MCF 10A (cell line): ENCODE measurements at regions not wholly inside any gene's neighbourhood (a gene's known extent, or its start where the extent isn't known, plus 50 kb on each side); places are given as distances from the start of the nearest gene placed in this dataset.

Experiments used
- BruUV-seq: library from RNA; stranded (reverse); fragments of 400-500 nt; replicated peaks from 2 replicates; lab custom pipeline; 2021; lab: Mats Ljungman, UMichigan
- CTCF ChIA-PET: fragments of 300-600 bp; sonication (Branson Sonifier 250); formaldehyde crosslinking; extraction: SDS; loops from one replicate; lab custom pipeline; 2021; ENCODE audit warnings: antibody characterized with exemption, inconsistent platforms; lab: Yijun Ruan, JAX
- POLR2A ChIA-PET: fragments of 300-600, 350-650 bp; sonication (Branson Sonifier 250); formaldehyde crosslinking; extraction: SDS; loops from one replicate; lab custom pipeline; 2020; ENCODE audit warnings: antibody characterized with exemption, inconsistent platforms; lab: Yijun Ruan, JAX
- DNase-seq: peaks from one replicate; pipeline ENCODE4 v3.0.0-alpha.2; 2018; ENCODE audit not compliant: unreplicated experiment
- H3K27ac Mint-ChIP-seq: one replicate; pipeline ENCODE4 v1.8.0; 2022; ENCODE audit warnings: mild to moderate bottlenecking, low read depth, mixed read lengths; ENCODE audit not compliant: unreplicated experiment
- H3K27me3 Mint-ChIP-seq: one replicate; pipeline ENCODE4 v1.8.0; 2022; ENCODE audit warnings: mixed read lengths; ENCODE audit not compliant: insufficient read depth, unreplicated experiment
- H3K36me3 Mint-ChIP-seq: one replicate; pipeline ENCODE4 v1.8.0; 2022; ENCODE audit warnings: mild to moderate bottlenecking, moderate library complexity, mixed read lengths; ENCODE audit not compliant: insufficient read depth, unreplicated experiment
- H3K4me1 Mint-ChIP-seq: one replicate; pipeline ENCODE4 v1.8.0; 2022; ENCODE audit warnings: mixed read lengths; ENCODE audit not compliant: insufficient read depth, unreplicated experiment
- H3K4me3 Mint-ChIP-seq: one replicate; pipeline ENCODE4 v1.8.0; 2022; ENCODE audit warnings: mild to moderate bottlenecking, moderate library complexity, mixed read lengths; ENCODE audit not compliant: unreplicated experiment
- H3K9me3 Mint-ChIP-seq: one replicate; pipeline ENCODE4 v1.8.0; 2022; ENCODE audit warnings: mixed read lengths; ENCODE audit not compliant: unreplicated experiment
- intact Hi-C: fragments of 100-400 bp; cut with micrococcal nuclease; formaldehyde crosslinking; loops from 2 replicates; pipeline ENCODE4 v1.14.1; 2022
- TF ChIP-seq, protein P1 (sequence below): fragments of 200-600 bp; IDR thresholded peaks from one replicate; pipeline ENCODE4 v1.8.0; 2022; ENCODE audit warnings: antibody characterized with exemption, mild to moderate bottlenecking; ENCODE audit not compliant: unreplicated experiment

DNA sequence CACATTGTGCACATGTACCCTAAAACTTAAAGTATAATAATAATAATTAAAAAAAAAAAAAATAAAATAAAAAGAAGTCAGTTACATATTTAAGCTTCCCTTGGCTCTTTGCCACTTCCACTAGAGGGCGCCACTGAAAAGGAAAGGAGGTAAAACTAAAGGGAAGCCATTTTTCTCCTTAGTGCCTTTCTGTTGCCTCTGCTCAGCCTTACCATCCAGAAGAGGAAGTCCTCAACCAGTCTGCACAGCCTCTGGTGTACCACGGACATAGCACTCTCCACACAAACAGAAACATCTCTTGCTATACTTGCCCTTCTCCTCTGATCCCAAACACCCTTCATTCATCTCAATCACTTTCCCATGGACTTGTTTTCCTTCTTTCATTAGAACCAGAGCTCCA, 169.0 kb upstream of the EEA1 start:
- intact Hi-C loops, result loop anchor here (2.0 kb wide), 1 partner anchor 283 kb away; no protein-coding TSS in a partner anchor
- no peaks in the 10 kb centered on the region for H3K36me3 Mint-ChIP-seq
- TF ChIP-seq, protein P1, sequence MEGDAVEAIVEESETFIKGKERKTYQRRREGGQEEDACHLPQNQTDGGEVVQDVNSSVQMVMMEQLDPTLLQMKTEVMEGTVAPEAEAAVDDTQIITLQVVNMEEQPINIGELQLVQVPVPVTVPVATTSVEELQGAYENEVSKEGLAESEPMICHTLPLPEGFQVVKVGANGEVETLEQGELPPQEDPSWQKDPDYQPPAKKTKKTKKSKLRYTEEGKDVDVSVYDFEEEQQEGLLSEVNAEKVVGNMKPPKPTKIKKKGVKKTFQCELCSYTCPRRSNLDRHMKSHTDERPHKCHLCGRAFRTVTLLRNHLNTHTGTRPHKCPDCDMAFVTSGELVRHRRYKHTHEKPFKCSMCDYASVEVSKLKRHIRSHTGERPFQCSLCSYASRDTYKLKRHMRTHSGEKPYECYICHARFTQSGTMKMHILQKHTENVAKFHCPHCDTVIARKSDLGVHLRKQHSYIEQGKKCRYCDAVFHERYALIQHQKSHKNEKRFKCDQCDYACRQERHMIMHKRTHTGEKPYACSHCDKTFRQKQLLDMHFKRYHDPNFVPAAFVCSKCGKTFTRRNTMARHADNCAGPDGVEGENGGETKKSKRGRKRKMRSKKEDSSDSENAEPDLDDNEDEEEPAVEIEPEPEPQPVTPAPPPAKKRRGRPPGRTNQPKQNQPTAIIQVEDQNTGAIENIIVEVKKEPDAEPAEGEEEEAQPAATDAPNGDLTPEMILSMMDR, result peak; percentile 28
- H3K4me3 Mint-ChIP-seq, result no peak overlapping the region
- no peak overlapping the region for H3K27ac Mint-ChIP-seq
- no peaks in the 10 kb centered on the region for H3K4me1 Mint-ChIP-seq
- H3K9me3 Mint-ChIP-seq, result no peaks in the 10 kb centered on the region
- DNase-seq, result peak; percentile 59
- ChIA-PET CTCF (interaction anchor here (0.6 to 2.3 kb wide), 22 partner anchors 8 to 300 kb away, joined by 3 to 19 read pairs (median 4); no protein-coding TSS in a partner anchor), POLR2A (interaction anchor here (3.8 kb wide), 1 partner anchor 24 kb away, joined by 26 read pairs; no protein-coding TSS in a partner anchor)
- no peaks in the 10 kb centered on the region for H3K27me3 Mint-ChIP-seq
- no TSS peak for BruUV-seq

DNA sequence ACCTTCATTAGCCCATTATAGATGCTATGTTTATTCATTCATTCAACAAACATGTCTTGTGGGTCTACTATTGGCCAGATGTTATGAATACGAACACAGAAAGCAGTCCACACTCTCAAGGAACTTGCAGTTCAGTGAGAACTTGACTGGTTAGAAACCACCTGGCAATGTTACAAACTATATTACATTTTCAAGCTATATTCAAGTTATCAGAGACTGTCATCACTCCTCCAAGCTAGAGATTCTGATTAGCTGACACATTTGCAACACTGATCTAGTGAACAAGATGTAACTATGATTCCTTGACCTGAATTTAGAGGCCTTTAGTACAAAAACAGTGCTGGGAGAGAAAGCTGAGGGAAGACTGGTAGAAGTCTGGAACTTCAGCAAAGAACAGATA, 170.7 kb upstream of the EEA1 start:
- intact Hi-C loops, result loop anchor here (2.0 kb wide), 1 partner anchor 281 kb away; no protein-coding TSS in a partner anchor
- POLR2A ChIA-PET, result interaction anchor here (0.6 to 1.9 kb wide), 4 partner anchors 10 to 129 kb away, joined by 3 to 6 read pairs (median 4); no protein-coding TSS in a partner anchor
- no peaks in the 10 kb centered on the region for H3K4me1 Mint-ChIP-seq
- no peaks in the 10 kb centered on the region for H3K9me3 Mint-ChIP-seq
- TF ChIP-seq, protein P1, result no peak
- CTCF ChIA-PET, result interaction anchor here (0.6 to 1.0 kb wide), 4 partner anchors 11 to 367 kb away, joined by 3 to 4 read pairs (median 3); no protein-coding TSS in a partner anchor
- DNase-seq, result no peak
- no peaks in the 10 kb centered on the region for H3K36me3 Mint-ChIP-seq
- H3K27me3 Mint-ChIP-seq, result no peaks in the 10 kb centered on the region
- H3K4me3 Mint-ChIP-seq, result no peak overlapping the region
- no TSS peak for BruUV-seq
- H3K27ac Mint-ChIP-seq, result no peak overlapping the region

DNA sequence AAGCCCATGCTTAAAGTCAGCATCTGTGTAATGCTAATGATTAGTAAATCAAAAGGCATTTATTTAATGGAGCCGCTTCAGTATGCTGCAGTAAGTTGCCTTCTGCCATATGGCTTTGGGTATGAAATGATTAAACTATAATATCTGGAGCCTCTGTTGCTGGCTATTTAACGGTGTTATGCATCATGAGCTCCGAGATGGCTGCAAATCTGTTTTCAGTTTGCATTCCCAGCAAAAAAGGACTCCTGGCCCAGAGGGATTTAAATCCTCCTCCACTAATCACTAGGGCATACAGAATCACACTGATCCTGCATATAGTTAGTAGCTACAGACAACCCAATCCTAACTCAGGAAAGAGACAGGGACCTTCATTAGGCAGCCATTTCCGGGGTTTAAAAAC, 171.5 kb upstream of the EEA1 start:
- BruUV-seq, result no TSS peak
- TF ChIP-seq, protein P1, result no peak
- DNase-seq, result no peak
- Mint-ChIP-seq H3K27ac (no peak overlapping the region), H3K4me3 (no peak overlapping the region), H3K9me3 (no peaks in the 10 kb centered on the region), H3K4me1 (no peaks in the 10 kb centered on the region), H3K27me3 (no peaks in the 10 kb centered on the region), H3K36me3 (no peaks in the 10 kb centered on the region)
- ChIA-PET POLR2A (interaction anchor here (0.6 to 1.9 kb wide), 4 partner anchors 9 to 130 kb away, joined by 3 to 6 read pairs (median 4); no protein-coding TSS in a partner anchor), CTCF (interaction anchor here (0.5 to 0.9 kb wide), 2 partner anchors 10 to 311 kb away, joined by 3 read pairs; no protein-coding TSS in a partner anchor)
- intact Hi-C loops, result no loop called here

DNA sequence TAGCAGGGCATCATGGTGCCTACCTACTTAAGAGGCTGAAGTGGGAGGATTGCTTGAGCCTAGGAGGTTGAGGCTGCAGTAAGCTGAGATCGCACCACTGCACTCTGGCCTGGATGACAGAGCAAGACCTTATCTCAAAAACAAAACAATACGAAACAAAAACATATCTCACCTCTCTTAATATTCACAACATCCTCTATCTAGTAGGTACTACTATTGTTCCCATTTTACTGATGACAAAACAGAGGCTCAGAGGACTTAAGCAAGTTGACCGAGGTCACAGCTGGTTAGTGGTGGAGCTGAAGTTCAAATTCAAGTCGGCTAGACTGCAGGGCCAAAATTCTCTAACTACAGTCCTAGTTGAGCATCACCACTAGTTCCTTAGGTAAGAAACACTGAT, 172.3 kb upstream of the EEA1 start:
- Mint-ChIP-seq H3K4me1 (no peaks in the 10 kb centered on the region), H3K27ac (no peak overlapping the region), H3K36me3 (no peaks in the 10 kb centered on the region), H3K27me3 (no peaks in the 10 kb centered on the region), H3K4me3 (no peak overlapping the region), H3K9me3 (no peaks in the 10 kb centered on the region)
- no peak for DNase-seq
- CTCF ChIA-PET, result no interaction called here
- BruUV-seq, result no TSS peak
- intact Hi-C loops, result no loop called here
- POLR2A ChIA-PET, result interaction anchor here (1.9 kb wide), 1 partner anchor 21 kb away, joined by 6 read pairs; no protein-coding TSS in a partner anchor
- TF ChIP-seq, protein P1, result no peak
